Testis (tissue), 2 donors: ENCODE measurements at regions not wholly inside any gene's neighbourhood (a gene's known extent, or its start where the extent isn't known, plus 50 kb on each side); places are given as distances from the start of the nearest gene placed in this dataset.

Experiments
- DNase-seq: peaks from one replicate; pipeline ENCODE4 v3.0.0-alpha.2; 2019
- H3K27ac ChIP-seq, 2 donors: fragments of 200-600 bp; sonication (generic); one replicate each; pipeline ENCODE4 v1.5.1; 2019
- H3K27me3 ChIP-seq: fragments of 200-600 bp; sonication (generic); one replicate; pipeline ENCODE4 v1.5.1; 2019
- H3K36me3 ChIP-seq: fragments of 200-600 bp; sonication (generic); one replicate; pipeline ENCODE4 v1.5.1; 2017; ENCODE audit warnings: low read depth; ENCODE audit errors: missing control alignments
- H3K4me1 ChIP-seq: fragments of 200-600 bp; sonication (generic); one replicate; pipeline ENCODE4 v1.5.1; 2019
- H3K4me3 ChIP-seq, 2 donors: fragments of 200-600 bp; sonication (generic); one replicate each; pipeline ENCODE4 v1.5.1; 2017 to 2019
- H3K9me3 ChIP-seq: fragments of 200-600 bp; sonication (generic); one replicate; pipeline ENCODE4 v1.5.1; 2017
- CTCF ChIP-seq, 3 experiments: fragments of 450-650 bp in 2 of 3; fragments of 200-600 bp in 1 of 3; sonication (generic) in 1 of 3; IDR thresholded peaks; one replicate each; pipeline ENCODE4 v1.5.1; 2016 to 2019; ENCODE audit warnings: antibody characterized with exemption in 3 of 3, mild to moderate bottlenecking in 2 of 3, moderate library complexity in 1 of 3
- POLR2A ChIP-seq: fragments of 450-650 bp; IDR thresholded peaks from one replicate; pipeline ENCODE4 v1.6.1; 2017; ENCODE audit warnings: antibody characterized with exemption, mild to moderate bottlenecking, moderate library complexity
- WGBS, 2 donors: methylation state at CpG; one replicate each; pipeline ENCODE4 v1.1.5; 2018; 5-methylcytosine and 5-hydroxymethylcytosine counted together
- intact Hi-C: fragments of 100-400 bp; cut with DNase I; formaldehyde crosslinking; loops from one replicate; pipeline ENCODE4 v1.15.1; 2023; ENCODE audit warnings: low total_unique reads

GRCh38 chr1:59188413-59189213, 108.3 kb upstream of the FGGY start:
- Histone ChIP-seq H3K4me3 (no peak overlapping the region), H3K27ac (no peak overlapping the region), H3K4me1 (peaks cover 5% of the 10 kb centered on the region), H3K27me3 (no peaks in the 10 kb centered on the region), H3K9me3 (no peaks in the 10 kb centered on the region), H3K36me3 (no peaks in the 10 kb centered on the region)
- peak; percentile 21 for DNase-seq
- no peak for TF ChIP-seq CTCF (IDR thresholded peaks at IDR 0.05)
- no peak for TF ChIP-seq POLR2A
- WGBS, 2 donors = 44 to 67% methylated on average over 2 of the region's 2 CpGs
- intact Hi-C loops = no loop called here

GRCh38 chr1:59193443-59194093, 103.3 kb upstream of the FGGY start:
- no peak for TF ChIP-seq POLR2A
- no peak for TF ChIP-seq CTCF (IDR thresholded peaks at IDR 0.05)
- WGBS, 2 donors = 73 to 74% methylated on average over 4 of the region's 4 CpGs
- intact Hi-C loops = no loop called here
- Histone ChIP-seq H3K9me3 (no peaks in the 10 kb centered on the region), H3K4me3 (no peak overlapping the region), H3K27ac (no peak overlapping the region), H3K4me1 (peaks cover under 1% of the 10 kb centered on the region), H3K36me3 (no peaks in the 10 kb centered on the region), H3K27me3 (no peaks in the 10 kb centered on the region)
- DNase-seq = no peak

GRCh38 chr1:59194621-59195020, 102.3 kb upstream of the FGGY start:
- intact Hi-C loops = no loop called here
- no peak overlapping the region for H3K27ac ChIP-seq
- TF ChIP-seq CTCF (IDR thresholded peaks at IDR 0.05) (no peak), POLR2A (no peak)

GRCh38 chr1:59195151-59195550, 101.7 kb upstream of the FGGY start:
- DNase-seq = no peak
- H3K36me3 ChIP-seq = no peaks in the 10 kb centered on the region
- intact Hi-C loops = no loop called here
- TF ChIP-seq POLR2A (no peak), CTCF (IDR thresholded peaks at IDR 0.05) (no peak)
- no peaks in the 10 kb centered on the region for H3K27me3 ChIP-seq
- 93% methylated on average over 1 of the region's 1 CpG for WGBS, 2 donors
- H3K9me3 ChIP-seq = no peaks in the 10 kb centered on the region
- no peaks in the 10 kb centered on the region for H3K4me1 ChIP-seq
- no peak overlapping the region for H3K4me3 ChIP-seq
- no peak overlapping the region for H3K27ac ChIP-seq

More at GRCh38 chr1:59194621-59195020, 102.3 kb upstream of the FGGY start:
- DNase-seq = no peak
- no peaks in the 10 kb centered on the region for H3K27me3 ChIP-seq
- no peaks in the 10 kb centered on the region for H3K4me1 ChIP-seq
- 93 to 100% methylated on average over 2 of the region's 2 CpGs for WGBS, 2 donors
- H3K36me3 ChIP-seq = no peaks in the 10 kb centered on the region
- H3K4me3 ChIP-seq = no peak overlapping the region
- H3K9me3 ChIP-seq = no peaks in the 10 kb centered on the region
